GM21526 (cell line): ENCODE measurements at regions not wholly inside any gene's neighbourhood (a gene's known extent, or its start where the extent isn't known, plus 50 kb on each side); places are given as distances from the start of the nearest gene placed in this dataset.

Experiments
- ATAC-seq: cut with Tn5 transposase; IDR thresholded peaks from one replicate; pipeline ENCODE4 v1.9.1; 2021; ENCODE audit warnings: moderate library complexity; ENCODE audit not compliant: unreplicated experiment, low FRiP score

- no peak for ATAC-seq
Observed at GRCh38 chr7:17674943-17675608, 265.2 kb downstream of the SNX13 start.

- ATAC-seq: no peak
Observed at GRCh38 chr7:17677408-17677807, 262.9 kb downstream of the SNX13 start.

GRCh38 chr7:17678896-17679295 lies 261.4 kb downstream of the SNX13 start:
- no peak for ATAC-seq

GRCh38 chr7:17679458-17679857 lies 260.8 kb downstream of the SNX13 start:
- ATAC-seq: no peak

GRCh38 chr7:17680026-17680425 lies 260.3 kb downstream of the SNX13 start:
- no peak for ATAC-seq

GRCh38 chr7:17680943-17681351 lies 259.3 kb downstream of the SNX13 start:
- no peak for ATAC-seq

- ATAC-seq: no peak
Observed at GRCh38 chr7:17681965-17682364, 258.3 kb downstream of the SNX13 start.

- no peak for ATAC-seq
Observed at GRCh38 chr7:17682586-17682985, 257.7 kb downstream of the SNX13 start.

GRCh38 chr7:17685141-17685540 lies 255.2 kb downstream of the SNX13 start:
- no peak for ATAC-seq

- ATAC-seq: no peak
Observed at GRCh38 chr7:17687361-17687760, 252.9 kb downstream of the SNX13 start.

GRCh38 chr7:17689361-17689902 lies 250.9 kb downstream of the SNX13 start:
- no peak for ATAC-seq

- peak; percentile 71 for ATAC-seq
Observed at GRCh38 chr7:17690030-17690429, 250.3 kb downstream of the SNX13 start.

GRCh38 chr7:17696422-17696821 lies 243.9 kb downstream of the SNX13 start:
- no peak for ATAC-seq

- no peak for ATAC-seq
Observed at GRCh38 chr7:17697128-17697881, 243.0 kb downstream of the SNX13 start.

- no peak for ATAC-seq
Observed at GRCh38 chr7:17699696-17700095, 240.6 kb downstream of the SNX13 start.

GRCh38 chr7:17700138-17700537 lies 240.2 kb downstream of the SNX13 start:
- ATAC-seq: no peak

GRCh38 chr7:17706275-17706674 lies 234.0 kb downstream of the SNX13 start:
- ATAC-seq: no peak

GRCh38 chr7:17706734-17707133 lies 233.6 kb downstream of the SNX13 start:
- ATAC-seq: peak; percentile 77

GRCh38 chr7:17709127-17709526 lies 231.2 kb downstream of the SNX13 start:
- no peak for ATAC-seq

- no peak for ATAC-seq
Observed at GRCh38 chr7:17709599-17709998, 230.7 kb downstream of the SNX13 start.

GRCh38 chr7:17710312-17710711 lies 230.0 kb downstream of the SNX13 start:
- no peak for ATAC-seq

GRCh38 chr7:17713584-17713983 lies 226.7 kb downstream of the SNX13 start:
- ATAC-seq: no peak
